HFF-Myc (cell line): ENCODE measurements at regions not wholly inside any gene's neighbourhood (a gene's known extent, or its start where the extent isn't known, plus 50 kb on each side); places are given as distances from the start of the nearest gene placed in this dataset.
"Not testable (repeated sequence)": the region's sequence is repeated elsewhere in the genome, so short reads cannot be mapped to it uniquely, and the experiment has no call there.

ENCODE experiments used
- DNase-seq: peaks from one replicate; pipeline ENCODE4 v3.0.0-alpha.2; 2011; ENCODE audit warnings: low read depth; ENCODE audit errors: extremely low read depth
- H3K4me3 ChIP-seq: replicated peaks from 2 replicates; pipeline ENCODE4 v1.5.1; 2011; ENCODE audit warnings: low read depth, mild to moderate bottlenecking, control low read depth, low read length
- TF ChIP-seq, protein P1 (sequence below): IDR thresholded peaks from 2 replicates; pipeline ENCODE4 v1.5.1; 2012; ENCODE audit warnings: mild to moderate bottlenecking, low read depth, low read length, control low read depth; ENCODE audit errors: missing control alignments

DNA sequence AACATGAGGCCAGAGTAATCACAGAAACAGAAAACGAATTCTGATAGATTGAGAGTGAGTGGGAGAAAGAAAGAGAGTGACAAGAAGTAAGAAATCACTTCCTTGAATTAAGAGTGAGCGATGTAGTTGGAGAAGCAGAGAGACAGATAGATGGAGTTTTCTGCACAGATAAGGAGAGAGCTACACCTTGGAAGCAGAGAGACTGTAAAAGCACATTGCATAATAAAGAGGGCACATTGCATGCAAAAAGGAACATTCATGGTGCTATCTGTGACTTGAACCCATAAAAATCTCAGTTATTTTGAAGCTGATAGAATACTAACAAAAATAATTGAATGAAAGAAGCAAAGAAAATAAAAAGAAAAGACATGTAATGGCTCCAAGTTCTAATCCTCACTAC, 943.8 kb downstream of the NR2F1-AS1 start:
- H3K4me3 ChIP-seq, result no peak overlapping the region
- TF ChIP-seq, protein P1, sequence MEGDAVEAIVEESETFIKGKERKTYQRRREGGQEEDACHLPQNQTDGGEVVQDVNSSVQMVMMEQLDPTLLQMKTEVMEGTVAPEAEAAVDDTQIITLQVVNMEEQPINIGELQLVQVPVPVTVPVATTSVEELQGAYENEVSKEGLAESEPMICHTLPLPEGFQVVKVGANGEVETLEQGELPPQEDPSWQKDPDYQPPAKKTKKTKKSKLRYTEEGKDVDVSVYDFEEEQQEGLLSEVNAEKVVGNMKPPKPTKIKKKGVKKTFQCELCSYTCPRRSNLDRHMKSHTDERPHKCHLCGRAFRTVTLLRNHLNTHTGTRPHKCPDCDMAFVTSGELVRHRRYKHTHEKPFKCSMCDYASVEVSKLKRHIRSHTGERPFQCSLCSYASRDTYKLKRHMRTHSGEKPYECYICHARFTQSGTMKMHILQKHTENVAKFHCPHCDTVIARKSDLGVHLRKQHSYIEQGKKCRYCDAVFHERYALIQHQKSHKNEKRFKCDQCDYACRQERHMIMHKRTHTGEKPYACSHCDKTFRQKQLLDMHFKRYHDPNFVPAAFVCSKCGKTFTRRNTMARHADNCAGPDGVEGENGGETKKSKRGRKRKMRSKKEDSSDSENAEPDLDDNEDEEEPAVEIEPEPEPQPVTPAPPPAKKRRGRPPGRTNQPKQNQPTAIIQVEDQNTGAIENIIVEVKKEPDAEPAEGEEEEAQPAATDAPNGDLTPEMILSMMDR, result no peak
- DNase-seq, result no peak

DNA sequence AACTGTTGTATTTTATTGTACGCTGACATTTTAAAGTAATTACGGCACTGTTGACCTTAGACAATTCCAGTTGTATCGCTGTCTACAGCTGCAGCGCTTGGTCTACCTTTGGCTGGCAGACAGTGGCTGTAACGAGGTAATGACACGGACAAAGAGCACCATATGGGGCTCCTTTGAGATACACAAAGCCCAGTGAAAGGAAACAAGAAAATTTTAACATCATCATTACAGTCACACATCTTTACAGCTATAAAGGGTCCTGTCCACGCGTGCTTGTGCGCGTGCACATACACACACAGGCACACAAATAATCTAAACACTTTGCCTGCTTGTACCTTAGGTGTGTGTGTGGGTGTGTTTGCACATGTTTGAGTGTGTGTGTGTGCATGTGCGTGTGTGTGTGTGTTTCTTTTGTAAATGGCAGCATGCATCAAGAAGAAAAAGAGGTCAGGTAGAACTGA, 946.0 kb downstream of the NR2F1-AS1 start:
- no peak for DNase-seq
- TF ChIP-seq, protein P1, result no peak
- H3K4me3 ChIP-seq, result no peak overlapping the region

DNA sequence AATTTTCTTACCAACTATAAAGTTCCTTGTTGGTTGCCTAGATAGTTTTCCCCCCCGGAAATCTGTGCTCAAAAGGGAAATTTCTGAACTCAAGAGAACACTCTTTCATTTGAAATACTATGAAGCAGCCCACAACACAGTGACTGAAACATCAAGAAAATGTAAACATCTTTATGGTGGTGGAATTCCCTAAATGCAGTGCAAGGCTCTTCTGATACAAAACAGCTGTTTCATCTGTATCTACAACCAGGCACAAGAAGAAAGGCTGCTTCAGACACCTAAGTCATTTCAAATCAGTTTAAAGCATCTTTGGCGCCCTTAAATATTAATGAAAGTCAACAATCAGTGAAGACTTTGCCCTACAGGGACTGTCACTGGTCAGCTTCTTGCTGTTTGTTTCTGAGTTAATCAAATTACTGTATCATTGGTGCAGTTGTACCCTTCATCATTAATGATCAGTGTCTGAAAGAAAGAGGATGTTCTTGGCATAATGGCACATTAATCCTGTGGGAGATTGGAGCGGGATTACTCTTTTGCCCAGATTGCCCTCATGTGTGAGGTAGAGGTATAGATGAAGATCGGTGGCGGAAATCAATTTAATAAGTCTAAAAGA, 947.0 kb downstream of the NR2F1-AS1 start:
- no peak for DNase-seq
- H3K4me3 ChIP-seq, result no peak overlapping the region
- TF ChIP-seq, protein P1, result no peak

DNA sequence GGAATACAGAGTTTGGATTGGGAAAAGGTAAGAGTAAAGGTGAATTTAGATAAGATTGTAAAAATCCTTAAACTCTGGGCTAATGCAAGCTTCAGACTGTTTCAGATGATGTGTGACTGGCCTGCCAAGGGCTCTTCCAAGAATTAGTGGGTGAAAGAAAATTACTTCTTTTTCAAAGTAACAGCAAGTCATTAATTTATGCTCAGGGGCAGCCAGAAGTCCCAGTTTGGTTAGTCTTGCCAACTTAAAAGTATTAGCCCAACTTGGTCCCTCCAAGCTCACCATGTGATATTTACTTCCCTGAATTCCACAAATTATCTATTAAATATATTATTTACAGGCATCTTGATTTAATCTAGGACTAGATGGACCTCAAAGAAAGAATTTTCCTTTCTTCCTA, 947.8 kb downstream of the NR2F1-AS1 start:
- H3K4me3 ChIP-seq, result no peak overlapping the region
- TF ChIP-seq, protein P1, result no peak
- DNase-seq, result no peak

GRCh38 chr5:92631237-92631701, 949.8 kb downstream of the NR2F1-AS1 start:
- not testable (repeated sequence) for DNase-seq, H3K4me3 ChIP-seq

GRCh38 chr5:92629574-92629973, 951.4 kb downstream of the NR2F1-AS1 start:
- TF ChIP-seq, protein P1, result no peak
- no peak overlapping the region for H3K4me3 ChIP-seq
- no peak for DNase-seq

GRCh38 chr5:92629000-92629399, 952.0 kb downstream of the NR2F1-AS1 start:
- no peak for DNase-seq
- TF ChIP-seq, protein P1, result no peak
- H3K4me3 ChIP-seq, result no peak overlapping the region
